IPS-15b (cell line): ENCODE measurements at regions not wholly inside any gene's neighbourhood (a gene's known extent, or its start where the extent isn't known, plus 50 kb on each side); places are given as distances from the start of the nearest gene placed in this dataset.
"Not testable (repeated sequence)": the region's sequence is repeated elsewhere in the genome, so short reads cannot be mapped to it uniquely, and the experiment has no call there.

Experiments
- H3K27me3 ChIP-seq: one replicate; pipeline ENCODE4 v1.6.1; 2013; ENCODE audit warnings: low read length; ENCODE audit not compliant: control insufficient read depth, insufficient read depth
- H3K36me3 ChIP-seq: one replicate; pipeline ENCODE4 v1.6.1; 2013; ENCODE audit warnings: low read length; ENCODE audit not compliant: control insufficient read depth, insufficient read depth
- H3K4me1 ChIP-seq: one replicate; pipeline ENCODE4 v1.6.1; 2013; ENCODE audit warnings: mild to moderate bottlenecking, low read length; ENCODE audit not compliant: control insufficient read depth, insufficient read depth
- H3K4me3 ChIP-seq: one replicate; pipeline ENCODE4 v1.5.1; 2013; ENCODE audit warnings: low read depth, low read length
- H3K9ac ChIP-seq: one replicate; pipeline ENCODE4 v1.6.1; 2013; ENCODE audit warnings: low read depth, mild to moderate bottlenecking, low read length
- H3K9me3 ChIP-seq: one replicate; pipeline ENCODE4 v1.6.1; 2013; ENCODE audit warnings: mild to moderate bottlenecking, low read length; ENCODE audit not compliant: control insufficient read depth, insufficient read depth

GRCh38 chr9:118686959-118687358, 682.3 kb downstream of the BRINP1 start:
- no peak overlapping the region for H3K9ac ChIP-seq
- no peaks in the 10 kb centered on the region for H3K36me3 ChIP-seq
- H3K4me1 ChIP-seq = peaks cover 6% of the 10 kb centered on the region
- no peaks in the 10 kb centered on the region for H3K27me3 ChIP-seq
- no peaks in the 10 kb centered on the region for H3K9me3 ChIP-seq
- H3K4me3 ChIP-seq = no peak overlapping the region

DNA sequence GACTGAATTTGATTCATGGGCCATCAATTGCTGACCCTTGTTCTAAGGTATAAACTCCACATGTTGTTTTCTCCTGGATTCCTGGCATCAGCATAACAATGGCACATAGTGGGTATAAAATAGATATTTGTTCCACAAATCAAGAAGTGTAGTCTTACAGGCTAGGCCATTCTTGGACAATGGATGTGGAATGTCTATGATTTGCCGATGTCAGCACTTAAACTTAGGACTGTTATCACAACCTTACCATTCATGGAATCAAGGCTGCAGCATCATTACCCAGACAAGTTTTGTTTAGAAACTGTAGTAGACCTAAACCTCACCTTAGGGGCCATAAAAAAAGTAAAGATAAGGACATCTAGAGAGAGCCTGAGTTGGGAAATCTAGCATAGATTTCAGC, 680.0 kb downstream of the BRINP1 start:
- Histone ChIP-seq H3K4me1 (peaks cover 2% of the 10 kb centered on the region), H3K9me3 (no peaks in the 10 kb centered on the region), H3K36me3 (no peaks in the 10 kb centered on the region), H3K27me3 (no peaks in the 10 kb centered on the region), H3K9ac (no peak overlapping the region), H3K4me3 (no peak overlapping the region)

- Histone ChIP-seq H3K4me3 (no peak overlapping the region), H3K9ac (no peak overlapping the region), H3K36me3 (no peaks in the 10 kb centered on the region), H3K9me3 (no peaks in the 10 kb centered on the region), H3K4me1 (no peaks in the 10 kb centered on the region), H3K27me3 (no peaks in the 10 kb centered on the region)
Observed at GRCh38 chr9:118692613-118693012, 676.6 kb downstream of the BRINP1 start.

DNA sequence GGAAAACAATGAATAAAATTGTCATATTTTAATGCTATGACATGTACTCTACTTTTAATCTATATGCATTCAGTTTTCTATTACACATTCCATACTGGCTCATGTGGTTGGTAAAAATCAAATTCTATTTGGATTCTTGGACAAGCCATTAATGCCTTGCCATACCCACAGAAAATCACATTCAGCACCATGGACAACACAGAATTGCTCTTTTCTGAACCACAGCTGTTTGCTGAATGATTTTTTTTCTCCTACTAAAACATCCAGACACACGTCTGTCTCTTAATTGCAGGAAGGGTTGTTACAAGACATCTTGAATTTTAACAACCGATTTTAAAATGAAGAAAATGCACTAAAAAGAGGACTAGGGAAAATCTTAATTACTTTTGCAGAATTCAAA, 675.6 kb downstream of the BRINP1 start:
- Histone ChIP-seq H3K9me3 (no peaks in the 10 kb centered on the region), H3K4me1 (no peaks in the 10 kb centered on the region), H3K4me3 (no peak overlapping the region), H3K27me3 (no peaks in the 10 kb centered on the region), H3K9ac (no peak overlapping the region), H3K36me3 (no peaks in the 10 kb centered on the region)

GRCh38 chr9:118695249-118695648, 674.0 kb downstream of the BRINP1 start:
- not testable (repeated sequence) for H3K4me3 ChIP-seq, H3K4me1 ChIP-seq, H3K9me3 ChIP-seq, H3K36me3 ChIP-seq, H3K27me3 ChIP-seq, H3K9ac ChIP-seq

- Histone ChIP-seq H3K36me3 (no peaks in the 10 kb centered on the region), H3K4me3 (no peak overlapping the region), H3K9ac (no peak overlapping the region), H3K9me3 (no peaks in the 10 kb centered on the region), H3K27me3 (no peaks in the 10 kb centered on the region), H3K4me1 (no peaks in the 10 kb centered on the region)
Observed at GRCh38 chr9:118701985-118702384, 667.2 kb downstream of the BRINP1 start.

DNA sequence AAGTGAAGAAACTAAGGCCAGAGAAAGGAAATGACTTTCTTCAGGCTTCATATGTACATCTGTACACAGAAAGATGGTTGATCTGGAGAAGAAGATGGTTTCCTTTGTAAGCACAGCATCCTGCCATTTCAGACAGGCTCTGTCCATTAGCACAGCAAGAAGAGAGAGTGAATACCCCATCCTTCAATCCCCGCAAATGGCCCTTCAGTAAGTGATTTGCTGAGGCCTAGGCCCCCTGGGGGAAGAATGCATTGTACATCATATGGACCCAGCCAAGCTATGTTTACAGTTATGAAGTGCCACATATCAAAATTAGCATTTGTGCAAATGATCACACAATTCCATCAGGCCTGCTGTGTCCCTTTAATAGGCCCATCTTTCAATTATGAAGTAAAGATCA, 657.4 kb downstream of the BRINP1 start:
- Histone ChIP-seq H3K4me3 (no peak overlapping the region), H3K4me1 (no peaks in the 10 kb centered on the region), H3K27me3 (no peaks in the 10 kb centered on the region), H3K9ac (no peak overlapping the region), H3K36me3 (no peaks in the 10 kb centered on the region), H3K9me3 (no peaks in the 10 kb centered on the region)

DNA sequence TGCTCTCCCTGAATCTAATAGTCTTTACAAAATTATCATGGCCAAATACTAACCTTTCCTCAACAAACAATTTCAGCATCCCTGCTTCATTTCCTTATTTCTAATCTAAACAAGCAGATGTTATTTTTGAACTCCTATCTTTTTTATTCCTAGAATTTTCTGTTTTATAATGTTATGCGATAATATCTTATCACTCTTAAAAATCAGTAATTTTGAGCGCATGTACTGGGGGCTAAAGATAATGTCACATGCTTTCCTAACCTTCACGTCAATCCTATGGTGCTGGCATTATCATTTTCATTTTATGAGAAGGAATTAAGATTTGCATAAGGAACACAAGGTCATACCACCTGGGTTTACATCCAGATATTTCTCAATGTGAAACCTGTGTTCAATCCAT, 648.0 kb downstream of the BRINP1 start:
- Histone ChIP-seq H3K4me3 (no peak overlapping the region), H3K4me1 (no peaks in the 10 kb centered on the region), H3K9ac (no peak overlapping the region), H3K36me3 (no peaks in the 10 kb centered on the region), H3K27me3 (no peaks in the 10 kb centered on the region), H3K9me3 (no peaks in the 10 kb centered on the region)

DNA sequence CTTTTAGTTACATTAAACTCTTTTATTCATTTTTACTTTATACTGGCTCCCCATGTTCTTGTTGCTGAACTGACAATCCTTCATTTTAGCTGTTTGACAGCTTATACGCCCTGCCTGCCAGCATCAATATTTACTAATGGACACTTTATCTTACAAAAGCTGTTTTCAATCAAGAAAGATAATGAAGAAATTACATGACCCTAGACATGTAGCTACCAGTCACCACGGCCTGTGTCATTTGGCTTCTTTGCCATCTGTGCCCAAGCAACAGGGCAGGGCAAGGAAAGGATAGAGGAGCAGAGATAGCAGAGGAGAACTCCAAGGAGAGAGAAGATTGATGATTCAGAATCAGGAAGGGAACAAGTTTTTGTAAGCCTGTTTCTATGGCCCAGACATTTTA, 647.3 kb downstream of the BRINP1 start:
- no peaks in the 10 kb centered on the region for H3K9me3 ChIP-seq

GRCh38 chr9:118729981-118730380, 639.3 kb downstream of the BRINP1 start:
- Histone ChIP-seq H3K9me3 (no peaks in the 10 kb centered on the region), H3K27me3 (no peaks in the 10 kb centered on the region), H3K36me3 (no peaks in the 10 kb centered on the region), H3K9ac (no peak overlapping the region), H3K4me3 (no peak overlapping the region), H3K4me1 (no peaks in the 10 kb centered on the region)

More for the DNA sequence above, 647.3 kb downstream of the BRINP1 start:
- H3K4me1 ChIP-seq = no peaks in the 10 kb centered on the region
- H3K9ac ChIP-seq = no peak overlapping the region
- H3K27me3 ChIP-seq = no peaks in the 10 kb centered on the region
- no peak overlapping the region for H3K4me3 ChIP-seq
- no peaks in the 10 kb centered on the region for H3K36me3 ChIP-seq

DNA sequence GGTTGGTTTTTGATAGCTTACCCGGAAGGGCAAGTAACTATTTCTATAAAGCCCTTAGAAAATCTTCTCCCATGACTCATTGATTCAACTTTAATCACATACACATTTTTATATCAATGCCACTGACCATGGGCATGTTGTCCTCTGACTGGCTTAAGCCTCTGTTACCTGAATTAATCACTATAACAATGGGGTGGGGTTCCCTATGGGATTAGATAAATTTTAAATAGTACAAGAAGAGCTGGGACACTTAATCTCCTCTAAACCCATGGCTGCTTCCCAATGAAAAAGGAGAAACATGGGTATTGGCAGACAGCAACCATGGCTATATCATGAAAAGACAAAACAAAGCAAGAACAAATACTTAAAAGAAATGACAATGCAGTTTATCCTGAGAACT, 636.2 kb downstream of the BRINP1 start:
- H3K4me1 ChIP-seq = no peaks in the 10 kb centered on the region
- no peaks in the 10 kb centered on the region for H3K36me3 ChIP-seq
- peaks cover 6% of the 10 kb centered on the region for H3K9me3 ChIP-seq
- no peak overlapping the region for H3K4me3 ChIP-seq
- H3K9ac ChIP-seq = no peak overlapping the region
- no peaks in the 10 kb centered on the region for H3K27me3 ChIP-seq

- Histone ChIP-seq H3K27me3 (no peaks in the 10 kb centered on the region), H3K9ac (no peak overlapping the region), H3K9me3 (peaks cover 6% of the 10 kb centered on the region), H3K36me3 (no peaks in the 10 kb centered on the region), H3K4me3 (no peak overlapping the region), H3K4me1 (no peaks in the 10 kb centered on the region)
Observed at GRCh38 chr9:118734696-118735095, 634.5 kb downstream of the BRINP1 start.

DNA sequence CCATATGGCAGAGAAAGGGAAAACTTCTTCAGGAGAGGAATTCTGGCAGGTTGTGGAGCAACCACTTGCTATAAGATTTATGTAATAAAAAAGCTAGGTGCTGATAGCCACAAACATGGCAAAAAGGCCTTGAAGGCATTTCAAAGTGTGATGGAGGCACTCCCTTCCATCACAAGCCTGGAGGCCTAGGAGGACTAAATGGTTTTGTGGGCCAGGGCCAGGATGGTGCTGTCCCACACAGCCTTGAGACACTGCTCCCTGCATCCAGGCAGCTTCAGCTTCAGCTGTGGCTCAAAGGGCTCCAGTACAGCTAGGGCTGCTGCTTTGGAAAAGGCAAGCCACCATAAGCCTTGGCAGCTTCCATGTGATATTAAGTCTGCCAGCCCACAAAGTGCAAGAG, 632.8 kb downstream of the BRINP1 start:
- H3K9ac ChIP-seq = no peak overlapping the region

More for the DNA sequence above, 632.8 kb downstream of the BRINP1 start:
- H3K36me3 ChIP-seq = no peaks in the 10 kb centered on the region
- no peak overlapping the region for H3K4me3 ChIP-seq
- no peaks in the 10 kb centered on the region for H3K4me1 ChIP-seq
- H3K9me3 ChIP-seq = peaks cover 6% of the 10 kb centered on the region
- no peaks in the 10 kb centered on the region for H3K27me3 ChIP-seq
